ENCODE measurements at regions not wholly inside any gene's neighbourhood (a gene's known extent, or its start where the extent isn't known, plus 50 kb on each side); places are given as distances from the start of the nearest gene placed in this dataset.

DNA sequence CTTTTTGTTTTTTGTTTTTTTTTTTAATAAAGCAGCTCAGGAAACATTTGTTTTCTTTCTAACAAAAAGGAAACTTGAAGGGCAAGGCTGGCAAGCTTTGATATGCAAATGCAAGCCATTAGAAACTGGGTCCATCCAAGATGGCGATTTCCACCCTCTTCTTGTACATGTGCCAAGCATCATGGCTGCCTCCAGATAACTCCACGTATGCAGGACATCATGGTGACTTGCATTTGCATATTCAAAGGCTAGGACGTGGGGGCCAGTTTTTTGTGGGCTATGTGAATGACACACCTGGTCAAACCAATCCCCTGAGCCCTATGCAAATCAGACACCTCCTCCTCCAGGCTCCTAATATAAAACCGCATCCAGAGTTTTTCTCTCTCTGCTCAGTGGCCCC is 692.6 kb downstream of the FAM133A start:
- TF ChIP-seq, protein P1, sequence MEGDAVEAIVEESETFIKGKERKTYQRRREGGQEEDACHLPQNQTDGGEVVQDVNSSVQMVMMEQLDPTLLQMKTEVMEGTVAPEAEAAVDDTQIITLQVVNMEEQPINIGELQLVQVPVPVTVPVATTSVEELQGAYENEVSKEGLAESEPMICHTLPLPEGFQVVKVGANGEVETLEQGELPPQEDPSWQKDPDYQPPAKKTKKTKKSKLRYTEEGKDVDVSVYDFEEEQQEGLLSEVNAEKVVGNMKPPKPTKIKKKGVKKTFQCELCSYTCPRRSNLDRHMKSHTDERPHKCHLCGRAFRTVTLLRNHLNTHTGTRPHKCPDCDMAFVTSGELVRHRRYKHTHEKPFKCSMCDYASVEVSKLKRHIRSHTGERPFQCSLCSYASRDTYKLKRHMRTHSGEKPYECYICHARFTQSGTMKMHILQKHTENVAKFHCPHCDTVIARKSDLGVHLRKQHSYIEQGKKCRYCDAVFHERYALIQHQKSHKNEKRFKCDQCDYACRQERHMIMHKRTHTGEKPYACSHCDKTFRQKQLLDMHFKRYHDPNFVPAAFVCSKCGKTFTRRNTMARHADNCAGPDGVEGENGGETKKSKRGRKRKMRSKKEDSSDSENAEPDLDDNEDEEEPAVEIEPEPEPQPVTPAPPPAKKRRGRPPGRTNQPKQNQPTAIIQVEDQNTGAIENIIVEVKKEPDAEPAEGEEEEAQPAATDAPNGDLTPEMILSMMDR (IDR thresholded peaks at IDR 0.05; ENCODE audit: control extremely low read depth in 1 of 3, insufficient read depth in 1 of 3, low read depth in 1 of 3, low read length in 3 of 3), result no peak
- TF ChIP-seq RBBP5 (IDR thresholded peaks at IDR 0.05; ENCODE audit: borderline replicate concordance, low read depth, low read length), result no peak

All from H1 (cell line).